Upper lobe of left lung (tissue), 6 donors: ENCODE measurements at regions not wholly inside any gene's neighbourhood (a gene's known extent, or its start where the extent isn't known, plus 50 kb on each side); places are given as distances from the start of the nearest gene placed in this dataset.
A peak's percentile ranks its signal among the peaks of the same experiment; 100 is the strongest.

Source experiments
- ATAC-seq, 2 donors: fragments of 200-7000 bp; cut with Tn5 transposase; one replicate each; pipeline ENCODE4 v1.9.1; 2022; ENCODE audit warnings: mild to moderate bottlenecking in 2 of 2, moderate library complexity in 2 of 2; ENCODE audit not compliant: low FRiP score in 2 of 2
- DNase-seq, 2 donors: peaks; one replicate each; pipeline ENCODE4 v3.0.0-alpha.2; 2019 to 2020
- H3K27ac ChIP-seq, 4 donors: fragments of 200-600 bp; sonication (generic); one replicate each; pipeline ENCODE4 v1.5.1; 2016 to 2019
- H3K27me3 ChIP-seq, 4 donors: fragments of 200-600 bp; sonication (generic); one replicate each; pipeline ENCODE4 v1.5.1; 2017 to 2019
- H3K36me3 ChIP-seq, 4 donors: fragments of 200-600 bp; sonication (generic); one replicate each; pipeline ENCODE4 v1.5.1; 2016 to 2019
- H3K4me1 ChIP-seq, 4 donors: fragments of 200-600 bp; sonication (generic); one replicate each; pipeline ENCODE4 v1.5.1; 2018 to 2019
- H3K4me3 ChIP-seq, 4 donors: fragments of 200-600 bp; sonication (generic); one replicate each; pipeline ENCODE4 v1.5.1; 2017 to 2019; ENCODE audit warnings: mild to moderate bottlenecking in 2 of 4, moderate library complexity in 1 of 4
- H3K9me3 ChIP-seq, 4 donors: fragments of 200-600 bp; sonication (generic); one replicate each; pipeline ENCODE4 v1.5.1; 2018 to 2019
- EP300 ChIP-seq, 4 donors: sonication (generic); formaldehyde crosslinking; IDR thresholded peaks; one replicate each; pipeline ENCODE4 v1.5.1; 2017; ENCODE audit warnings: antibody characterized with exemption in 4 of 4, control low read depth in 2 of 4
- POLR2A ChIP-seq, 4 donors: fragments of 450-650 bp; IDR thresholded peaks; one replicate each; pipeline ENCODE4 v1.5.1; 2016 to 2017; ENCODE audit warnings: antibody characterized with exemption in 4 of 4, mild to moderate bottlenecking in 2 of 4
- POLR2AphosphoS5 ChIP-seq, 2 donors: sonication (generic); formaldehyde crosslinking; IDR thresholded peaks; one replicate each; pipeline ENCODE4 v1.5.1; 2017; ENCODE audit warnings: antibody characterized with exemption in 2 of 2
- WGBS, 2 donors: methylation state at CpG; one replicate each; pipeline ENCODE4 v1.1.5; 2017 to 2018; 5-methylcytosine and 5-hydroxymethylcytosine counted together
- TF ChIP-seq, protein P1 (sequence below), 6 experiments: fragments of 450-650 bp in 4 of 6; fragments of 200-600 bp in 2 of 6; sonication (generic) in 2 of 6; IDR thresholded peaks; one replicate each; pipeline ENCODE4 v1.5.1; 2016 to 2019; ENCODE audit warnings: antibody characterized with exemption in 6 of 6
- donor health status: DM: no; HTN: no; CAD: no; lungs with moderate emphysema.
- donor health status: DM: no; HTN: yes; CAD: no; lungs with severe emphysema.

DNA sequence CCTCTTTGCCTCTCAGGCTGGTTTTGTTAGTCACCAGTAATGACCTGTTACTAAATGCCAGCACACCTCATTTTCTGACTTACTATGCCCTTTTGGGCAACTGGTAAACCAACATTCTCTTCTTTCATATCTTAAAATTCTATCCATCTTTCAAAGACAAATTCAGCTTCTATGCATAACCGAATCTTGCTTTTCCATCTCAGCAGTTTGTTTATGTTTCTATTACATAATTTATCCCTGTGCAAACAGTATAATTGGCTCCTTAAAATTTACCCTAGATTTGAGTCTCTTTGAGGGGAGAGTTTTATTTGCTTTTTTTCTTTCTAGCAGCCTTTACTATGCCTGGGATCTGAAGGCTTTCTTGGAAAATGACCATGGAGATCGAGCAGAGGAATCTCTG is 58.5 kb upstream of the SIPA1L2 start:
- Histone ChIP-seq H3K9me3 (no peaks in the 10 kb centered on the region), H3K36me3 (no peaks in the 10 kb centered on the region), H3K27ac (no peak overlapping the region), H3K4me1 (no peaks in the 10 kb centered on the region), H3K4me3 (no peak overlapping the region), H3K27me3 (no peaks in the 10 kb centered on the region)
- ATAC-seq (no peak), DNase-seq (no peak)
- WGBS, 2 donors = 48 to 55% methylated on average over 2 of the region's 2 CpGs
- TF ChIP-seq EP300 (IDR thresholded peaks at IDR 0.05) = no peak
- TF ChIP-seq, protein P1, sequence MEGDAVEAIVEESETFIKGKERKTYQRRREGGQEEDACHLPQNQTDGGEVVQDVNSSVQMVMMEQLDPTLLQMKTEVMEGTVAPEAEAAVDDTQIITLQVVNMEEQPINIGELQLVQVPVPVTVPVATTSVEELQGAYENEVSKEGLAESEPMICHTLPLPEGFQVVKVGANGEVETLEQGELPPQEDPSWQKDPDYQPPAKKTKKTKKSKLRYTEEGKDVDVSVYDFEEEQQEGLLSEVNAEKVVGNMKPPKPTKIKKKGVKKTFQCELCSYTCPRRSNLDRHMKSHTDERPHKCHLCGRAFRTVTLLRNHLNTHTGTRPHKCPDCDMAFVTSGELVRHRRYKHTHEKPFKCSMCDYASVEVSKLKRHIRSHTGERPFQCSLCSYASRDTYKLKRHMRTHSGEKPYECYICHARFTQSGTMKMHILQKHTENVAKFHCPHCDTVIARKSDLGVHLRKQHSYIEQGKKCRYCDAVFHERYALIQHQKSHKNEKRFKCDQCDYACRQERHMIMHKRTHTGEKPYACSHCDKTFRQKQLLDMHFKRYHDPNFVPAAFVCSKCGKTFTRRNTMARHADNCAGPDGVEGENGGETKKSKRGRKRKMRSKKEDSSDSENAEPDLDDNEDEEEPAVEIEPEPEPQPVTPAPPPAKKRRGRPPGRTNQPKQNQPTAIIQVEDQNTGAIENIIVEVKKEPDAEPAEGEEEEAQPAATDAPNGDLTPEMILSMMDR (IDR thresholded peaks at IDR 0.05) = no peak
- TF ChIP-seq POLR2AphosphoS5 (IDR thresholded peaks at IDR 0.05) = no peak
- no peak for TF ChIP-seq POLR2A (IDR thresholded peaks at IDR 0.05)

DNA sequence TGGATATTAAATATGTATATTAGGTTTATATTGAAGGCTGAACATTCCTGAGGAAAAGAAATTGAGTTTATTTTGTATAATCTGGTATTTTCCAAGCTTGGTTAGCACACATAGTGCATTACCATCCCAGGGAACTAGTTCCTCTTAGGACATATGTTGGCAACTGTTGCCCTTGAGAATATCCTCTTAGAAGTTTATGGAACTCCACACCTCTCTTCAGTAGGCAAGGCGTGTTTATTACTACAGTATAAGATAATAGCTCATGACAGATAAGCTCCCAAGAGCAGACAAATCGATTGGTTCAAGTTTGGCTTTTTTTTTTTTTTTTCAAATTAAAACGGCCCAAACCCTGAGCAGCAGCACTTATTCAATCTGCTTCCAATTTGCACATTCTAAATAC is 59.8 kb upstream of the SIPA1L2 start:
- no peak overlapping the region for H3K27ac ChIP-seq
- H3K4me1 ChIP-seq = no peaks in the 10 kb centered on the region
- DNase-seq (no peak), ATAC-seq (no peak)
- no peak overlapping the region for H3K4me3 ChIP-seq
- WGBS, 2 donors = 75 to 76% methylated on average over 3 of the region's 3 CpGs
- H3K36me3 ChIP-seq = no peaks in the 10 kb centered on the region
- H3K27me3 ChIP-seq = no peaks in the 10 kb centered on the region
- no peaks in the 10 kb centered on the region for H3K9me3 ChIP-seq
- TF ChIP-seq EP300 (IDR thresholded peaks at IDR 0.05) (no peak), POLR2AphosphoS5 (IDR thresholded peaks at IDR 0.05) (no peak), POLR2A (IDR thresholded peaks at IDR 0.05) (no peak)
- TF ChIP-seq, protein P1 (IDR thresholded peaks at IDR 0.05) = no peak

DNA sequence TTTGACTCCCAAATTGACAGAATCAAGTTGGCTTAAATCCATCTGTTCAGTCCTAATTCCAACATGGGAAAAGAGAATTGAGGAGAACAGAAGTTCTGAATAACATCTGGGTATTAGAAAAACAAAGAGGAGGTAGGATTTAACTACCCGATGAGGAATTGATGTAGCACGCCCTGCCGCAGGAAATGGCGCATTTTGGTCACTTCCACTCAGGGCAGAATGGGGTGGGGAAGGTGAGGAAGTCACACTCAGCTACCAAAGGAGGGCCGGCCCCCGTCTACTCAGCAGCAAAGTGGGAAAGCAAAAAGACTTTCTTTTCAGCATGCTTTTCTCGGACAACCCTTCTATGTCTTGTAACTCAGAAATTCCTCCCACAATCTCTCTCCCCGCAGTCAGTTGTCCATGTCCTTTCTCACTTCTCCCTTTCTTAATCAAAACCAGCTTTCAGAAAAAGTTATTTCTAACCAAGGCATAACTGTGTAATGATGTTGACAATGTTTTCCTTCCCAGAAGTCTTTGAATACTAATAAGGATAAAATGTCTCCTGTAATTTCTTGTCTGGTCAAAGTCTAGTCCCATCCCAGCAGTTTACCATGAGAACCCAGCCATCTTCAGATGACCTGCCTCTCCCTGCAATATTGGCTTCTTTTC is 60.5 kb upstream of the SIPA1L2 start:
- Histone ChIP-seq H3K9me3 (no peaks in the 10 kb centered on the region), H3K27ac (no peak overlapping the region), H3K27me3 (no peaks in the 10 kb centered on the region), H3K4me1 (no peaks in the 10 kb centered on the region), H3K36me3 (no peaks in the 10 kb centered on the region), H3K4me3 (no peak overlapping the region)
- TF ChIP-seq, protein P1 (IDR thresholded peaks at IDR 0.05) = no peak
- TF ChIP-seq EP300 (IDR thresholded peaks at IDR 0.05) = no peak
- TF ChIP-seq POLR2AphosphoS5 (IDR thresholded peaks at IDR 0.05) = no peak
- TF ChIP-seq POLR2A (IDR thresholded peaks at IDR 0.05) = no peak
- DNase-seq = no peak
- WGBS, 2 donors = 64 to 66% methylated on average over 8 of the region's 8 CpGs
- ATAC-seq = peak in 1 of 2 donors; percentile 45

DNA sequence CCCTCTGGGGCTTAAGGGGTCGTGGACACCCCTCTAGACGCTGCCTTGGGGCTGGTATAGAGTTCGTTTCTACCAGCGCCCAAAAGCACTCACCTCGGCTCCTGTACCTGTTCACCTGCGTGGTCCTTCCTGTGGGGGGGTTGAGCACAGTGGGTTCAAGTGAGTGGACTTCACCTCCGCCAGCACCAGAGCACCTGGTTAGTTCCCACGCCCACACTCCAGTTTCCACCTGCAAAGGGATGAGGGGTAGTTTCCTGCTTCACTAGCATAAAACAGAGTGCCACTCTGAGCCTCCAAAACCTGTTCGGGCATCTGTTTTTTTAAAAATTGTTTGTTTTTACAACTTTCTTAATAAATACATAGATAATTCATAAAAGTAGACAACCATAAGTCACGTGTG is 64.5 kb upstream of the SIPA1L2 start:
- Histone ChIP-seq H3K4me3 (no peak overlapping the region), H3K27me3 (no peaks in the 10 kb centered on the region), H3K9me3 (no peaks in the 10 kb centered on the region), H3K27ac (no peak overlapping the region), H3K4me1 (no peaks in the 10 kb centered on the region), H3K36me3 (no peaks in the 10 kb centered on the region)
- no peak for ATAC-seq
- TF ChIP-seq POLR2AphosphoS5 (IDR thresholded peaks at IDR 0.05) = no peak
- no peak for TF ChIP-seq POLR2A (IDR thresholded peaks at IDR 0.05)
- TF ChIP-seq, protein P1 (IDR thresholded peaks at IDR 0.05) = no peak
- TF ChIP-seq EP300 (IDR thresholded peaks at IDR 0.05) = no peak
- 83 to 84% methylated on average over 9 to 10 of the region's 10 CpGs for WGBS, 2 donors
- DNase-seq = no peak
